ENCODE measurements at regions not wholly inside any gene's neighbourhood (a gene's known extent, or its start where the extent isn't known, plus 50 kb on each side); places are given as distances from the start of the nearest gene placed in this dataset.

GRCh38 chr2:22628906-22629305, 756.1 kb upstream of the KLHL29 start:
- TF ChIP-seq CTCF (IDR thresholded peaks at IDR 0.05) (no peak), POLR2A (IDR thresholded peaks at IDR 0.05) (no peak)

Measured in testis (tissue), 2 donors.